CD14-positive monocyte (primary cell): ENCODE measurements at regions not wholly inside any gene's neighbourhood (a gene's known extent, or its start where the extent isn't known, plus 50 kb on each side); places are given as distances from the start of the nearest gene placed in this dataset.

Experiments used
- DNase-seq, 3 donors: peaks; one replicate each; pipeline ENCODE4 v3.0.0-alpha.2; 2011 to 2022
- H2AFZ ChIP-seq: 2 replicates; pipeline ENCODE4 v1.6.0; 2012; ENCODE audit warnings: mild to moderate bottlenecking, low read depth, low read length, inconsistent platforms; ENCODE audit not compliant: insufficient read depth, poor library complexity, severe bottlenecking
- H3K27ac ChIP-seq, 2 donors: 1 replicate in 1 of 2; 2 replicates in 1 of 2; pipeline ENCODE4 v1.5.1; 2012 to 2013; ENCODE audit warnings: low read length in 2 of 2, control low read depth in 1 of 2, inconsistent platforms in 1 of 2, low read depth in 1 of 2, mild to moderate bottlenecking in 1 of 2
- H3K27me3 ChIP-seq, 2 donors: one replicate each; pipeline versions ENCODE4 v1.6.0 to v1.6.1; 2011 to 2013; ENCODE audit warnings: low read length in 2 of 2; ENCODE audit not compliant: control insufficient read depth in 2 of 2, insufficient read depth in 2 of 2
- H3K36me3 ChIP-seq, 2 donors: replicated peaks in 1 of 2; 1 replicate in 1 of 2; 2 replicates in 1 of 2; pipeline versions ENCODE4 v1.5.1 to v1.6.1; 2012 to 2013; ENCODE audit warnings: low read length in 2 of 2, control low read depth in 1 of 2, inconsistent platforms in 1 of 2, mild to moderate bottlenecking in 1 of 2; ENCODE audit not compliant: insufficient read depth in 2 of 2, control insufficient read depth in 1 of 2
- H3K4me1 ChIP-seq, 2 donors: 1 replicate in 1 of 2; 2 replicates in 1 of 2; pipeline versions ENCODE4 v1.5.1 to v1.6.1; 2012 to 2013; ENCODE audit warnings: low read length in 2 of 2, control low read depth in 1 of 2, inconsistent platforms in 1 of 2, mild to moderate bottlenecking in 1 of 2, moderate library complexity in 1 of 2; ENCODE audit not compliant: insufficient read depth in 2 of 2, control insufficient read depth in 1 of 2
- H3K4me2 ChIP-seq: replicated peaks from 2 replicates; pipeline ENCODE3; 2012; ENCODE audit warnings: low read length, moderate library complexity, mild to moderate bottlenecking; ENCODE audit not compliant: poor library complexity, severe bottlenecking; ENCODE audit errors: extremely low read depth
- H3K4me3 ChIP-seq, 3 experiments: fragments of 200-600 bp in 1 of 3; sonication (generic) in 1 of 3; replicated peaks in 1 of 3; 1 replicate in 2 of 3; 2 replicates in 1 of 3; pipeline ENCODE4 v1.5.1; 2011 to 2013; ENCODE audit warnings: low read length in 3 of 3, mild to moderate bottlenecking in 3 of 3, control low read depth in 2 of 3, low read depth in 2 of 3, inconsistent platforms in 1 of 3, moderate library complexity in 1 of 3
- H3K79me2 ChIP-seq: 2 replicates; pipeline ENCODE4 v1.6.0; 2012; ENCODE audit warnings: mild to moderate bottlenecking, control low read depth, inconsistent platforms, low read length, moderate library complexity; ENCODE audit not compliant: insufficient read depth
- H3K9ac ChIP-seq: 2 replicates; pipeline ENCODE4 v1.6.0; 2017; ENCODE audit warnings: low read length, mild to moderate bottlenecking; ENCODE audit not compliant: insufficient read depth, poor library complexity, severe bottlenecking
- H3K9me3 ChIP-seq, 2 donors: replicated peaks in 1 of 2; 1 replicate in 1 of 2; 2 replicates in 1 of 2; pipeline versions ENCODE4 v1.5.1 to v1.6.1; 2012 to 2013; ENCODE audit warnings: low read length in 2 of 2, control low read depth in 1 of 2; ENCODE audit not compliant: control insufficient read depth in 1 of 2, insufficient read depth in 1 of 2
- H4K20me1 ChIP-seq: 2 replicates; pipeline ENCODE4 v1.6.0; 2012; ENCODE audit warnings: mild to moderate bottlenecking, low read length, control low read depth, moderate library complexity; ENCODE audit not compliant: insufficient read depth
- H3K27ac Mint-ChIP-seq, 7 donors: one replicate each; pipeline ENCODE4 v1.8.0; 2020; ENCODE audit warnings: mild to moderate bottlenecking in 7 of 7, mixed read lengths in 7 of 7, moderate library complexity in 6 of 7, inconsistent platforms in 2 of 7
- H3K27me3 Mint-ChIP-seq, 3 donors: one replicate each; pipeline ENCODE4 v1.8.0; 2021 to 2022; ENCODE audit warnings: low read depth in 3 of 3, mild to moderate bottlenecking in 3 of 3, mixed read lengths in 3 of 3, moderate library complexity in 3 of 3, inconsistent platforms in 1 of 3
- H3K36me3 Mint-ChIP-seq, 2 donors: one replicate each; pipeline ENCODE4 v1.8.0; 2020; ENCODE audit warnings: mixed read lengths in 2 of 2, inconsistent platforms in 1 of 2, mild to moderate bottlenecking in 1 of 2
- H3K4me1 Mint-ChIP-seq: one replicate; pipeline ENCODE4 v1.8.0; 2020; ENCODE audit warnings: mild to moderate bottlenecking, mixed read lengths
- H3K4me3 Mint-ChIP-seq, 2 donors: one replicate each; pipeline ENCODE4 v1.8.0; 2020; ENCODE audit warnings: mild to moderate bottlenecking in 2 of 2, mixed read lengths in 2 of 2, moderate library complexity in 1 of 2
- H3K9me3 Mint-ChIP-seq, 7 donors: one replicate each; pipeline ENCODE4 v1.8.0; 2020 to 2022; ENCODE audit warnings: mixed read lengths in 7 of 7, mild to moderate bottlenecking in 6 of 7, moderate library complexity in 6 of 7, inconsistent platforms in 2 of 7
- CTCF ChIP-seq: fragments of 200-600 bp; IDR thresholded peaks from one replicate; pipeline ENCODE4 v1.8.0; 2022; ENCODE audit warnings: antibody characterized with exemption, mild to moderate bottlenecking
- WGBS: methylation state at CpG from one replicate; pipeline ENCODE4 v1.1.5; 2013; ENCODE audit warnings: missing lambda C conversion rate; ENCODE audit not compliant: insufficient coverage; 5-methylcytosine and 5-hydroxymethylcytosine counted together
- intact Hi-C, 2 donors: fragments of 100-400 bp; cut with micrococcal nuclease; formaldehyde crosslinking; loops; one replicate each; pipeline versions ENCODE4 v1.15.0 to v1.15.1; 2023

- intact Hi-C loops: no loop called here
- H3K27me3 Mint-ChIP-seq: peaks cover 2 to 11% (median 7%) of the 10 kb centered on the region in 3 donors
- Histone ChIP-seq H2AFZ (no peak overlapping the region), H3K79me2 (no peaks in the 10 kb centered on the region), H3K4me1 (peaks cover 9 to 11% of the 10 kb centered on the region in 2 donors), H3K36me3 (no peaks in the 10 kb centered on the region), H4K20me1 (no peaks in the 10 kb centered on the region), H3K27me3 (no peaks in the 10 kb centered on the region), H3K9ac (no peak overlapping the region), H3K4me3 (no peak overlapping the region), H3K9me3 (no peaks in the 10 kb centered on the region), H3K4me2 (no peak overlapping the region), H3K27ac (no peak overlapping the region)
- H3K4me3 Mint-ChIP-seq: no peak overlapping the region
- peaks cover 10% of the 10 kb centered on the region for H3K4me1 Mint-ChIP-seq
- H3K36me3 Mint-ChIP-seq: no peaks in the 10 kb centered on the region
- no peak for DNase-seq
- 85% methylated on average over 1 of the region's 2 CpGs for WGBS
- peaks cover 0 to 6% (median 5%) of the 10 kb centered on the region in 7 donors for H3K9me3 Mint-ChIP-seq
- no peak overlapping the region for H3K27ac Mint-ChIP-seq
- no peak for TF ChIP-seq CTCF
These were observed 100.3 kb downstream of the MAF start for GRCh38 chr16:79500286-79500685.

GRCh38 chr16:79498928-79499327 is 101.6 kb downstream of the MAF start:
- no peak overlapping the region for H3K4me2 ChIP-seq
- H3K4me3 Mint-ChIP-seq: no peak overlapping the region
- no peaks in the 10 kb centered on the region for H3K9me3 ChIP-seq
- H3K79me2 ChIP-seq: no peaks in the 10 kb centered on the region
- H3K9me3 Mint-ChIP-seq: peaks cover 2 to 8% (median 5%) of the 10 kb centered on the region in 7 donors
- H3K36me3 ChIP-seq: no peaks in the 10 kb centered on the region
- no peaks in the 10 kb centered on the region for H3K27me3 ChIP-seq
- no peaks in the 10 kb centered on the region for H4K20me1 ChIP-seq
- 100% methylated on average over 1 of the region's 1 CpG for WGBS
- peaks cover 0 to 10% (median 9%) of the 10 kb centered on the region in 3 donors for H3K27me3 Mint-ChIP-seq
- no peak overlapping the region for H3K27ac ChIP-seq
- no peak overlapping the region for H3K27ac Mint-ChIP-seq
- no peak overlapping the region for H3K9ac ChIP-seq
- no peaks in the 10 kb centered on the region for H3K36me3 Mint-ChIP-seq
- H2AFZ ChIP-seq: no peak overlapping the region
- peaks cover 9 to 11% of the 10 kb centered on the region in 2 donors for H3K4me1 ChIP-seq
- peaks cover 10% of the 10 kb centered on the region for H3K4me1 Mint-ChIP-seq
- DNase-seq: no peak
- intact Hi-C loops: no loop called here
- TF ChIP-seq CTCF: no peak
- H3K4me3 ChIP-seq: no peak overlapping the region
